ENCODE measurements at regions not wholly inside any gene's neighbourhood (a gene's known extent, or its start where the extent isn't known, plus 50 kb on each side); places are given as distances from the start of the nearest gene placed in this dataset.

GRCh38 chr5:2863675-2864433, 112.4 kb upstream of the IRX2 start:
- TF ChIP-seq CTCF (conservative IDR thresholded peaks at IDR 0.05; ENCODE audit: low read depth in 2 of 2) (no peak), EZH2 (IDR thresholded peaks at IDR 0.05; ENCODE audit: low read depth, unreplicated experiment) (no peak)
